HG03442 (cell line): ENCODE measurements at regions not wholly inside any gene's neighbourhood (a gene's known extent, or its start where the extent isn't known, plus 50 kb on each side); places are given as distances from the start of the nearest gene placed in this dataset.
A peak's percentile ranks its signal among the peaks of the same experiment; 100 is the strongest.

ENCODE experiments used
- ATAC-seq: cut with Tn5 transposase; IDR thresholded peaks from one replicate; pipeline ENCODE4 v1.9.1; 2021; ENCODE audit warnings: mild to moderate bottlenecking, moderate library complexity; ENCODE audit not compliant: unreplicated experiment

- ATAC-seq, result no peak
These were observed 175.3 kb downstream of the ABHD5 start for GRCh38 chr3:43865887-43866528.

GRCh38 chr3:43866529-43867353 lies 176.0 kb downstream of the ABHD5 start:
- ATAC-seq, result no peak

- no peak for ATAC-seq
These were observed 176.8 kb downstream of the ABHD5 start for GRCh38 chr3:43867436-43868072.

DNA sequence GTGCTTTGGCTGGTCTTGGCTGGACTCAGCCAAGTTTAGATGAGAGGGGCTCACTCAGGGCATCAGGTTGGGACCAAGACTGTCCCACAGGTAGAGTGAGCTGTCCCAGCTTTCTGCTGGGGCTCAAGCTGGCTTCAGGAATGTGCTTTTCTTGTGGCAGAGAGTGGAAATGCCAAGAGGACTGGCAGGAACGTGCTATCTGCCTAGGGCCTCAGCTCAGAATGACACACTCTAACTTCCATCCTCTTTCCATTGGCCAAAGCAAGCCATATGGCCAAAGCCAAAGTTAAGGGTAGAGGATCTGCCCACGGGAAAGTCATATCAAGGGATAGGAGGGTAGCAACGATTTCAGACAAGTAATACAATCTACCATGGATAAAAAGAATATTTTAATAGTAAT lies 178.8 kb downstream of the ABHD5 start:
- no peak for ATAC-seq

DNA sequence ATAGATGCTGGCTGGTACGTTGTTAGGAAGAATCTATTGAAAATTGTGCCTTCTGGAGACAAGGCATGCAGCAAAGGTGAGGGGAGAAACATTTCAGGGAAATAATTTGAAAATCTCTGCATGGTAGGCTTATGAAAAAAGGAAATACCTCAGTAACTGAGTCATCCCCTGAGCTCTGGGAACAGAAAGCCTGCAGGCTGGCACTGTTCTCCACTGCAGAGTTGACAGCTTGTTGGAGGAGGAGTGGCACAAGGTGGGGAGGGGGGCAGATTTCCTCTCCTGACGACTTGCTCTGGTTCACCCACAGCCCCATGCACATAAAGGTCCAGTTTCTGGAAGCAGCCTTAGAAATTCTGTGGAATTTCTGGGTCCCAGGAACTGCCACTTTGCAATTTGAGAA lies 179.4 kb downstream of the ABHD5 start:
- no peak for ATAC-seq

DNA sequence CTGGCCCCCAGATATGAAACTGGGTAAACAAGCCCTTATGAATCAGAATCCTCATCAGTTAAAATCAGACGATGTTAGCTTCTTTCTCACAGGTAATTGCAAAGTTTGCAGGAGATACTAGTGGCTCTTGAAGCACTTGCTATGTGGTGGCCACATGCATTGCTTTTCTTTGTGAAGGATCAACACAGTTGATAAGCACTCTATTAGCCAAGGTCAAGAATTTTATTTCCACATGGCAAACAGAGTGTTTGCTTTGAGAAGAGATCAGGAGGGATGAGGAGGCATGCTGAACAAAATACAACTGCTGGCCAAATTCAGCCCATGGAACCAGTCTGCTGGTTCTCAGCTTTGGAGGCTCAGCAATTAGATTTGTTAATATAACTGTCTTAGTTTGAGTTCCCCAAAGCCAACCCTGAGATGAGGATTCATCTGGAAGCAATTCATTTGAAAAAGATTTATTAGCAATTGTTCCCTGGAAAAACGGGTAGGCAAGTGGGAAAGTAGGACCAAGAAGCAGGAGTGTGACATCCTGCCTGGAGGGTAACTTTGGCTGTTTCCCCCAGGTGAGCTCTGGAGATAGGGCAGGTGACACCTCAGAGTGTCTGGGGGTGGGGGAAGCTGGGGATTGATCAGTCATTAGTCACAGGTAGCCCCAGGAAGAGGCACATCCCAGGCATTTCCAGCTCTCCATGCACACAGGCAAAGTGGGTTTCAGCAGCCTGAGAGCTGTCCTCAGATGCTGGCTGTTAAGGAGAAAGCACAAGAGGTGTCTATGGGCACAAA lies 180.3 kb downstream of the ABHD5 start:
- no peak for ATAC-seq

DNA sequence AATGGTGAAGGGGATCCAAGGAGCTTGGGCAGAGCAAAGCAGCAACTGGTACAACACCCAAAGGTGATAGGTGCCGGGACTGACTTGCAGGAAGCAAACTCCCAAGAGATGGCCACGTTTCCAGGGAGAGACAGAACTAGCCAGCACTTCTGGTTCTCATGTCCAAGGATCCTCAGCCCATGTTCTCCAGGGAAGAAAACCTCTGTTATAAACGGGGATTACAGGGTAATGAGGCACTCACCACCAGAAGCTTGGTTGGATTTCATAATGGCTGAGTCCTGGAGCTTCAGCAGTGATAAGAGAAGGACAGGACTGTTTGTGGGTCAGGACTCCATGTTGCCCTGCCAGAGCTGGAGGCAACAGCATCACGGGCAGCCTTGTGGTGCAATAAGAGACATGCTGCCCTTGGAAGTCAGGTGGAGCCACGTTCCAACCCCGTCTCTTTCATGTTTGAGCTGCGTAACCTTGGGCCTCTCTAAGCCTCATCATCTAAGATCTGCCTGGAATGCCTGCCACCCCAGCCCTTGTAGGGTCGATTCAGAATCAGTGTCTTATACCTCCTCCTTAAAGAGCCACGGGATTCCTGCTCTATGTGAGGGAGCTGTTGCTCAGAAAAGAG lies 181.0 kb downstream of the ABHD5 start:
- ATAC-seq, result no peak

GRCh38 chr3:43872301-43872700 lies 181.6 kb downstream of the ABHD5 start:
- ATAC-seq, result no peak

DNA sequence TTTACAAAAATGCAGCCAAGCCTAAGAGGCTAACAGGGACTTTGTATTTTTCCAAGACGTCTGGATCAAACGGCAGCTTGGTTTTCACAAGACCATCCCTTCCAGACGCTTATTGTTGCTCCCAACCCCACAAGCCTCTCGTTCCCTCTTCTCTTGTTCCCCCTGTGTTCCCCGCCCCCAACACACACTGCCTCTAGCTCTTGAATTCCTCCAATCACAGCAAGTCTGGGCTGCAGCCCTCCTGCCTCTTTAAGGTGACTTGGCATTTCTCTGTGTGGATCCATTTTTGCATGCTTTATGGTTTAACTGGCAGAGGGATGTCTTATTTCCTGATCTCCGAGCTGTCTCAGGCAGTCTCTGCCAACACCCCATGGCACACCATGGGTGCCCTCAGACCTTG lies 182.2 kb downstream of the ABHD5 start:
- no peak for ATAC-seq

DNA sequence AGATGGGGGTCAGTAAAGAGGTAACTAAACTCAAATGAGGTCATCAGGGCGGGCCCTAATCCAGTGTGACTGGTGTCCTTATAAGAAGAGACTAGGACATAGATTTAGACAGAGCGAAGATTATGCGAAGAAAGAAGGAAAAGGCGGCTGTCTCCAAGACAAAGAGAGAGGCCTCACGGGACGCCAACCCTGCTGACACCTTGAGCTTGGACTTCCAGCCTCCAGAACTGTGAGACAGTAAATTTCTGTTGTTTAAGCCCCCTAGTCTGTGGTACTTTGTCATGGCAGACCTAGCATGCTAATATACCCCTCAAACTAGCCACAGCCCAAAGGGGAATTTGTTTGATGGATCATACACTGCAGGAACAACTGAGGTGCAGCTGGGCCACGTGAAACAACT lies 183.0 kb downstream of the ABHD5 start:
- ATAC-seq, result no peak

- no peak for ATAC-seq
These were observed 183.6 kb downstream of the ABHD5 start for GRCh38 chr3:43874290-43874689.

- no peak for ATAC-seq
These were observed 184.0 kb downstream of the ABHD5 start for GRCh38 chr3:43874731-43875130.

DNA sequence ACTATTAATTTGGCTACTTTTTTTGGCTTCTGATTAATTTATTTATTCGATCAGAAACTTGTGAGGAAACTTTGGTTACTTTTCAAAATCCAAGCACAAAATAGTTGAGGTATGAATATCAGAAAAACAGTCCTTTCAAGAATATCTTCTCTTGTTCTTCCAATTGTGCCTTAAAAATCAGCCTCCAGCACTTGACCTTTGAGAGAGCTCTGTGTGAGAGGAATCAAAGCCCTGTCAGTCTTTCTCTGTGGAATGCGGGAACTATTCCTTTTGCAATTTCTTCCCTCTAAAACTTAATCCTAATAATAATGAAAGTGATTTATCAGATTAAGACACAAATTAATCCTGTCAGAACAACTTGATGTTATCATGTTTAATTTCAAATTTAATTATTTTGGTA lies 185.9 kb downstream of the ABHD5 start:
- ATAC-seq, result no peak

DNA sequence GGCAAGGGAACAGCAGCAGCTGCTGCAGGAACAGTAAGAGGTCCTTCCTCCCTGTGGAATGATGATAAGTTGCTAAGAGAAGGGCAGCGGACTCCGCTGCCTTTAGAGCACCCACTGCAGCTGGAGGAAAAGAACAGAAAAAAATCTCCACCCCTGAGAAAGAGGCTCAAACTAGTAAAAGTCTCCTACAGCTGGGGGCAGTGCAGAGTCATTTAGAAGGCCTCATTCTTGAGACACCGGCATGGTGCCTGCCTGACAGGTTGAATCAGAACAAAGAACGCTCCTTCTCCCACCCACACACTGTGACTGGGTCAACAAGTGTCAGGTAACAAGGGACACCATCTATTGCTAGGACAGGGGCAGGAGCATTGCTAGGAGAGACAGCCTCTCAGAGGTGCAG lies 188.4 kb downstream of the ABHD5 start:
- peak; percentile 52 for ATAC-seq

DNA sequence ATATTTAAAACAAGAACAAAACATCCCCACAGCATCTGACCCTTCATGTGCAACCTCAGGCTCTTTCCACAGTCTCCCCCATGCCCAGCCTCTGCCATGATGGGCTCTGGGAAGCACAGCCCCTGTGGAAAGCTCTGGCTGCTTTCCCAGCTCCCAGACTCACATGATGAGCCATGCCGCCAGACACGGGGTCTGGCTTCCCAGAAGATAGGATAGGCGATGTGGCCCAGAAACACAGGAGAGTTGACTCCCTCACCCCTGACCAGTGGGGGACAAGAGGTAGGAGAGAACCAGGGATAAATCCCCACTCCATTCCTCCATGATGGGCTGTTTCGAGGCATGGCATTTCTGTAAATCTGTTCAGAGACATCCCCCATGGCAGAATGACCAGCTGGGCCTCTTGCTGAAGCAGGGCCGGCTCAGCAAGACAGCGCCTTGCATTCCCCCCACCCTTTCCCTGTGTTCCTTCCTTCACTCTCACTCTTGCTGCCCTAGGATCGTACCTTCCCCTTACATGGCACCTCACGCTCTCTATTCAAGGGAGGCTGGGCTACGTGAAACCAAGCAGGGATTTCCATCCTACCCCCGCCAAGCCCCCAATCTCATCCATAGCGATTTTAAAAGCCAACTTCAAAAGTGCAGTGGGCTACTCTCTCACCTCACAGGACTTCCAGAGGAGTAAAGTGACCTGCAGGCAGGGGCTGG lies 192.4 kb downstream of the ABHD5 start:
- no peak for ATAC-seq

- no peak for ATAC-seq
These were observed 193.1 kb downstream of the ABHD5 start for GRCh38 chr3:43883729-43884396.

- no peak for ATAC-seq
These were observed 193.8 kb downstream of the ABHD5 start for GRCh38 chr3:43884581-43884980.

GRCh38 chr3:43885908-43886618 lies 195.3 kb downstream of the ABHD5 start:
- ATAC-seq, result no peak

- no peak for ATAC-seq
These were observed 201.3 kb downstream of the ABHD5 start for GRCh38 chr3:43892061-43892460.
